Lung (tissue), 11 donors: ENCODE measurements at regions not wholly inside any gene's neighbourhood (a gene's known extent, or its start where the extent isn't known, plus 50 kb on each side); places are given as distances from the start of the nearest gene placed in this dataset.

Experiments
- ATAC-seq: fragments of 200-7000 bp; cut with Tn5 transposase; one replicate; pipeline ENCODE4 v1.9.1; 2020; ENCODE audit warnings: moderate number of reproducible peaks; ENCODE audit not compliant: insufficient read depth, low FRiP score
- DNase-seq, 3 donors: peaks; one replicate each; pipeline ENCODE4 v3.0.0-alpha.2; 2013 to 2017
- H3K27ac ChIP-seq, 2 donors: one replicate each; pipeline ENCODE4 v1.5.1; 2013; ENCODE audit warnings: mild to moderate bottlenecking in 2 of 2, moderate library complexity in 2 of 2, control low read depth in 1 of 2, inconsistent platforms in 1 of 2, low read depth in 1 of 2, low read length in 1 of 2
- H3K27me3 ChIP-seq, 3 donors: one replicate each; pipeline ENCODE4 v1.5.1; 2013; ENCODE audit warnings: low read length in 2 of 3; ENCODE audit not compliant: control insufficient read depth in 3 of 3, insufficient read depth in 3 of 3
- H3K36me3 ChIP-seq, 4 donors: one replicate each; pipeline ENCODE4 v1.5.1; 2013; ENCODE audit warnings: low read length in 4 of 4, mild to moderate bottlenecking in 1 of 4, moderate library complexity in 1 of 4; ENCODE audit not compliant: control insufficient read depth in 4 of 4, insufficient read depth in 4 of 4
- H3K4me1 ChIP-seq, 5 donors: one replicate each; pipeline ENCODE4 v1.5.1; 2013; ENCODE audit warnings: low read length in 5 of 5, mild to moderate bottlenecking in 2 of 5, moderate library complexity in 1 of 5; ENCODE audit not compliant: control insufficient read depth in 5 of 5, insufficient read depth in 5 of 5
- H3K4me3 ChIP-seq: one replicate; pipeline ENCODE4 v1.5.1; 2013; ENCODE audit warnings: mild to moderate bottlenecking, control low read depth, moderate library complexity
- H3K9ac ChIP-seq, 2 donors: one replicate each; pipeline ENCODE4 v1.5.1; 2013; ENCODE audit warnings: low read length in 2 of 2, control low read depth in 1 of 2; ENCODE audit not compliant: insufficient read depth in 1 of 2
- H3K9me3 ChIP-seq, 4 donors: one replicate each; pipeline ENCODE4 v1.5.1; 2013; ENCODE audit warnings: low read length in 3 of 4, mild to moderate bottlenecking in 1 of 4, moderate library complexity in 1 of 4; ENCODE audit not compliant: control insufficient read depth in 4 of 4, insufficient read depth in 3 of 4
- WGBS, 2 donors: extraction: QIAGEN DNeasy Blood & Tissue Kit; methylation state at CpG; one replicate each; pipeline ENCODE4 v1.1.7; 2013; 5-methylcytosine and 5-hydroxymethylcytosine counted together
- TF ChIP-seq, protein P1 (sequence below): IDR thresholded peaks from 2 replicates; pipeline ENCODE4 v1.5.1; 2012; ENCODE audit warnings: mild to moderate bottlenecking; ENCODE audit errors: control extremely low read depth, extremely low read depth
- donor health status: control.
- donor health status: control.
- donor health status: Bipolar disorder and iron deficiency.
- donor health status: healthy.
- donor health status: DM: yes; HTN: yes; CAD: no.

DNA sequence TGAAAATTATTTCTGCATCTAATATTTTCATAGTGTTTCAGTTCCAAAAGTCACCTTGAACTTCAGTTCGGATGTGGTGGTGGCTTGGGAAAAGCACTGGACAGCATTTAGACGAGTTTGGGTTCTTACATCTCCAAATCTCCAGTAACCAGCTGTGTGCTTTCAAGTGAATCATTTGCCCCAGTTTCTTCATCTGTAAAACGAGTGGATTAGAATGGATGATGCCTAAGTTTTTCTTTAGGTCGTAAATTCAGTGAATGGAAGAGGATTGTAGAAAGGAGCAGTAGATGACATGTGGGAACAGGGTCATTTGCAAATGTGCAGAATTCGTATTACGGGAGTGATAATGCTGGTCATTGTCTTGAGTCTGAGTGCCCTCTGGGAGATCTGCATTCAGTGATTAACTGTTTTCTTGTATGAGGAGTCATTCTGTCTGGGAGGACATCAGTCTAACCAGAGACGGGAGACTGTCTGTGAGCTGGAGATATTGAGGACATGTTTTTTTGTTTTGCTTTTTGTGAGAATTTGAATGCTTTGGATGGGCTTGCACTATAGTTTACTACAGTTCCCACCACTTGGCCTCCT is 641.6 kb upstream of the TBL1XR1 start:
- DNase-seq (no peak), ATAC-seq (no peak)
- Histone ChIP-seq H3K27me3 (no peaks in the 10 kb centered on the region), H3K4me3 (no peak overlapping the region), H3K36me3 (no peaks in the 10 kb centered on the region), H3K9me3 (peaks cover 0 to 2% (median 0%) of the 10 kb centered on the region in 4 donors), H3K9ac (no peak overlapping the region), H3K27ac (no peak overlapping the region), H3K4me1 (peaks cover 0 to 18% (median 4%) of the 10 kb centered on the region in 5 donors)
- 94 to 95% methylated on average over 7 of the region's 7 CpGs for WGBS, 2 donors
- TF ChIP-seq, protein P1, sequence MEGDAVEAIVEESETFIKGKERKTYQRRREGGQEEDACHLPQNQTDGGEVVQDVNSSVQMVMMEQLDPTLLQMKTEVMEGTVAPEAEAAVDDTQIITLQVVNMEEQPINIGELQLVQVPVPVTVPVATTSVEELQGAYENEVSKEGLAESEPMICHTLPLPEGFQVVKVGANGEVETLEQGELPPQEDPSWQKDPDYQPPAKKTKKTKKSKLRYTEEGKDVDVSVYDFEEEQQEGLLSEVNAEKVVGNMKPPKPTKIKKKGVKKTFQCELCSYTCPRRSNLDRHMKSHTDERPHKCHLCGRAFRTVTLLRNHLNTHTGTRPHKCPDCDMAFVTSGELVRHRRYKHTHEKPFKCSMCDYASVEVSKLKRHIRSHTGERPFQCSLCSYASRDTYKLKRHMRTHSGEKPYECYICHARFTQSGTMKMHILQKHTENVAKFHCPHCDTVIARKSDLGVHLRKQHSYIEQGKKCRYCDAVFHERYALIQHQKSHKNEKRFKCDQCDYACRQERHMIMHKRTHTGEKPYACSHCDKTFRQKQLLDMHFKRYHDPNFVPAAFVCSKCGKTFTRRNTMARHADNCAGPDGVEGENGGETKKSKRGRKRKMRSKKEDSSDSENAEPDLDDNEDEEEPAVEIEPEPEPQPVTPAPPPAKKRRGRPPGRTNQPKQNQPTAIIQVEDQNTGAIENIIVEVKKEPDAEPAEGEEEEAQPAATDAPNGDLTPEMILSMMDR = no peak

DNA sequence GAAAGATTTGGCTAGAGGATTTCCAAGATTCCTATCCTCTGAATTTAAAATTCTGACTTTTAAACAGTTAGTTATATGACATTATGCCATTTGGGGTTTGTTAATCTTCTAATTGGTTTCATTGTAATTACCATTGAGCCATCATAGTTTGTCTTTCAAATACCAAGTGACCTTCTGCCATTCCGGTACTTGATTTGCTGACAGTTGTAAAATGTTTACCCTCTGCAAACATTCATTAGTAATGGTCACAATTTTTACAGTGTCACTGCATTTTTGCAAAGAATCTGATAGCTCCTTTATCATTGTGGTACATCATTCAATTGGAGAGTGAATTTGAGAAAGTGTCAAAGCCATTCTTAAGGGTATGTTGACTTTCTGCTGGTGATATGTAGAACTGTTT is 645.0 kb upstream of the TBL1XR1 start:
- Histone ChIP-seq H3K27me3 (no peaks in the 10 kb centered on the region), H3K4me3 (no peak overlapping the region), H3K4me1 (peaks cover 0 to 2% (median 0%) of the 10 kb centered on the region in 5 donors), H3K9ac (no peak overlapping the region), H3K9me3 (peaks cover 0 to 2% (median 0%) of the 10 kb centered on the region in 4 donors), H3K27ac (no peak overlapping the region), H3K36me3 (no peaks in the 10 kb centered on the region)
- ATAC-seq (no peak), DNase-seq (no peak)
- TF ChIP-seq, protein P1 = no peak
- 91 to 93% methylated on average over 1 of the region's 1 CpG for WGBS, 2 donors

DNA sequence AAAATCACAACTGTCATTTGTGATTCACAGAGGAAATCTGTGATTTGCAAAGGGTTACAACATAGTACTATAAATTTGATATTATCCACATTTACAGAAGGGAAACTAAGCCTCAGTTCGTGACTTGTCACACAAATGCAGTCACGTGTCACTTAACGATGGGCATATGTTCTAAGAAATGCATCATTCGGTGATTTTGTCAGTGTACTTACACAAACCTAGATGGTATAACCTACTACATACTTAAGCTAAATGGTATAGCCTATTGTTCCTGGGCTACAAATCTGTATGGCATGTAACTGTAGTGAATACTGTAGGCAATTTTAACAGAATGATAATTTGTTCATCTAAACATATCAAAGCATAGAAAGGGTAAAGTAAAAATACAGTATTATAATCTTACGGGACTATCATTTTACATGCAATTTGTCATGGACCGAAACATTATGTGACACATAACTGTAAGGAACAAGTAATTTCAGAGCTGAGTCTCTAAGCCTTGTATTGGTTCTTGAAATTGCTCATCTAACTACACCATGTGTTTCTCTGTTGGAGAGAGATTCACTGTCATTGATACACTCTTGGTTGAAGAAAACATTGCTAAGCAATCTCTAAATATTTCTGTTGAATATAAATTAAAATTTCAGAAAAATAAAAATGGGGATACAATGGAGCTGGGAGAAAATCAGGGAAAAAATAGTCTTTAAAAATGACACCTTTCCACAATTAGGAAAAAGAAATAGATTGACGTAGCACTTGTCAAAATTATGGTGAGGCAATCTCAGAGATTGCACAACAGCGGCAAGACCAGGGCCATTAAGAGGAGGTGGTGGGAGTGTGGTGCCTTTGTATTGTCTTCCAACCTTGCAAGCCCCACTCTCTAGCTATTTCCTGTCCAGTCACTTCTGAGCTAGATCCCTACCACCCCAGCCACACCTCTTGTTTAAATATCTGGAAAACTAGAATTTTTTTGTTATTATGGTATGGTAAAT is 645.8 kb upstream of the TBL1XR1 start:
- Histone ChIP-seq H3K4me3 (no peak overlapping the region), H3K27ac (no peak overlapping the region), H3K4me1 (peaks cover 0 to 1% (median 0%) of the 10 kb centered on the region in 5 donors), H3K9ac (no peak overlapping the region), H3K36me3 (no peaks in the 10 kb centered on the region), H3K27me3 (no peaks in the 10 kb centered on the region), H3K9me3 (peaks cover 0 to 2% (median 0%) of the 10 kb centered on the region in 4 donors)
- DNase-seq (no peak), ATAC-seq (no peak)
- WGBS, 2 donors = 86 to 88% methylated on average over 8 of the region's 8 CpGs
- TF ChIP-seq, protein P1 = no peak
